ENCODE measurements at regions not wholly inside any gene's neighbourhood (a gene's known extent, or its start where the extent isn't known, plus 50 kb on each side); places are given as distances from the start of the nearest gene placed in this dataset.

DNA sequence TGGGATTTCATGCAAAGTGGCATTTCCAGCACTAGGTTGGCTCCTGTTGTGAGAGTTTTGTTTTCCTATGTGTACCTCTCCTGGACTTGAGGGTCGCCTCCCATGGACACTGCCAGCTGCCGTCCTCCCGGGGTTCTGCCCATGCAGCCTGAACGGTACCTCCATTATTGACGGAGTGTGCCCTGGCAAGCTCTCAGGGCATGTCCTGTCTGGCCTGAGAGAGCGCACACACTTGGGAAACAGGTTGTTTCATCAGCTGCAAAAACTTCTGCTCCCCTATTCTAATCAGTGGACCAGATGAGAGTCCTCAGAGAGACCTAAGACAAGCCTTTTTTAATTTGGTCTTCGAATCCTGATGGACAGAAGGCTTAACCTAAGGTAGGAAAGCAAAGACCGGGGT, 56.6 kb upstream of the HOPX start:
- H3K4me3 ChIP-seq (ENCODE audit: low read depth, low read length): no peak overlapping the region
- DNase-seq (ENCODE audit: low read depth): no peak
- TF ChIP-seq, protein P1, sequence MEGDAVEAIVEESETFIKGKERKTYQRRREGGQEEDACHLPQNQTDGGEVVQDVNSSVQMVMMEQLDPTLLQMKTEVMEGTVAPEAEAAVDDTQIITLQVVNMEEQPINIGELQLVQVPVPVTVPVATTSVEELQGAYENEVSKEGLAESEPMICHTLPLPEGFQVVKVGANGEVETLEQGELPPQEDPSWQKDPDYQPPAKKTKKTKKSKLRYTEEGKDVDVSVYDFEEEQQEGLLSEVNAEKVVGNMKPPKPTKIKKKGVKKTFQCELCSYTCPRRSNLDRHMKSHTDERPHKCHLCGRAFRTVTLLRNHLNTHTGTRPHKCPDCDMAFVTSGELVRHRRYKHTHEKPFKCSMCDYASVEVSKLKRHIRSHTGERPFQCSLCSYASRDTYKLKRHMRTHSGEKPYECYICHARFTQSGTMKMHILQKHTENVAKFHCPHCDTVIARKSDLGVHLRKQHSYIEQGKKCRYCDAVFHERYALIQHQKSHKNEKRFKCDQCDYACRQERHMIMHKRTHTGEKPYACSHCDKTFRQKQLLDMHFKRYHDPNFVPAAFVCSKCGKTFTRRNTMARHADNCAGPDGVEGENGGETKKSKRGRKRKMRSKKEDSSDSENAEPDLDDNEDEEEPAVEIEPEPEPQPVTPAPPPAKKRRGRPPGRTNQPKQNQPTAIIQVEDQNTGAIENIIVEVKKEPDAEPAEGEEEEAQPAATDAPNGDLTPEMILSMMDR (IDR thresholded peaks at IDR 0.05; ENCODE audit: insufficient read depth, low read depth, low read length, missing control alignments): no peak

DNA sequence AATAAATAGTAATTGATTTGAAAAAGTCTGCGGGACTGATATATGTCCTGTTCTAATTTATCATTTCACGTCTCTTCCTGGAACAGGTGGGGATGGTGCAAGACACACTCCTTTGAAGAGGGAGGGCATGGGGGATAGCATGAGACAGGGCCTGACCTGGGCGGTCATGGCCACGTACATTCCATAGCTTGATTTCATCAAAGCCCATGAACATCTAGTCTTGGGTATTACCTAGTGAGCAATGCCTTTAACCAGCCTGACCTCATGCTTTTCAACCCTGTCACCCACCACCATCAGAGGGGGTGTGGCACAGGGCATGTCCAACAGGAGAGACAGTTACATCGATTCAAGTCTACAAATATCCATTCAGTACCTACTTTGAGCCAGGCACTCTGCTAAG, 52.3 kb upstream of the HOPX start:
- no peak overlapping the region for H3K4me3 ChIP-seq (ENCODE audit: low read depth, low read length)
- TF ChIP-seq, protein P1 (IDR thresholded peaks at IDR 0.05; ENCODE audit: insufficient read depth, low read depth, low read length, missing control alignments): no peak
- DNase-seq (ENCODE audit: low read depth): no peak

DNA sequence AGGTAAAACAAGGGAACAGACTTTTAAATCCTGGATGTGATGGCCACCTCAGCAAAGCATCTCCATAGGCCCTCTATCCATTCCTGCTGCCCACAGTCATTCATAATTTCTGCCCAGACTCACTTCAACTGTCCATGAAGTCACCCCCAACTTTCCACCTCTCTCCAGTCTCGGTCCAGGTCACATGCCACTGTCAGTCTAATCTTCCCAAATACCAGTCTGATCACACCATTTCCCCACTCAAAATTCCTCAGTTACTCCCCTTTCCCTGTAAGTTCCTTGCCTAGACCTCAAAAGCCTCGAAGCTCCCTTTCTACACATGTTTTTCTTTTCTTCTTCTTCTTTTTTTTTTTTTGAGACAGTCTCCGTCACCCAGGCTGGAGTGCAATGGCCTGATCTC, 51.2 kb upstream of the HOPX start:
- no peak overlapping the region for H3K4me3 ChIP-seq (ENCODE audit: low read depth, low read length)
- TF ChIP-seq, protein P1 (IDR thresholded peaks at IDR 0.05; ENCODE audit: insufficient read depth, low read depth, low read length, missing control alignments): no peak

DNA sequence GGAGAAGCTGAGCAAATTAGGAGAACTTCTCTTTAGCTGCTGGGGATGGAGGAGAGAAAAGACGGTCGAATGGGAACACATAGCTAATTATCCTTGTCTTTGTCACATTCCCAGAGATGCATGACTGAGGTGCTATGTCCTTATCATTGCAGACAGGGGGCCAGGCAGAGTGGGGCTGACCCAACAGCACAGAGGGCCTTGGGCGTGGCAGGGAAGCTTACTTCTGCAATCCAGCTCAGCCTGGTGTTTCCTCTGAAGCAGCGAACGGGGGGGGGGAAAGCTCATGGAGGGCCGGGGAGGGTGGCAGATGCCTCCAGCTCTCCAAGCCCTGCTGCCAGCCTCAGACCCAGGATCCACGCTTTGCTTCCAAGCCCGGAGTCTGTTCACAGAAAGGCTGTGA, 50.8 kb upstream of the HOPX start:
- TF ChIP-seq, protein P1 (IDR thresholded peaks at IDR 0.05; ENCODE audit: insufficient read depth, low read depth, low read length, missing control alignments): no peak
- H3K4me3 ChIP-seq (ENCODE audit: low read depth, low read length): no peak overlapping the region
- DNase-seq (ENCODE audit: low read depth): no peak

More for the DNA sequence above, 51.2 kb upstream of the HOPX start:
- no peak for DNase-seq (ENCODE audit: low read depth)
